Activated CD4-positive, alpha-beta T cell treated with anti-CD3 and anti-CD28 coated beads for 48 hours (primary cell): ENCODE measurements at regions not wholly inside any gene's neighbourhood (a gene's known extent, or its start where the extent isn't known, plus 50 kb on each side); places are given as distances from the start of the nearest gene placed in this dataset.
"Not testable (repeated sequence)": the region's sequence is repeated elsewhere in the genome, so short reads cannot be mapped to it uniquely, and the experiment has no call there.

Experiments used
- DNase-seq: peaks from one replicate; pipeline ENCODE4 v3.0.0-alpha.2; 2020

DNA sequence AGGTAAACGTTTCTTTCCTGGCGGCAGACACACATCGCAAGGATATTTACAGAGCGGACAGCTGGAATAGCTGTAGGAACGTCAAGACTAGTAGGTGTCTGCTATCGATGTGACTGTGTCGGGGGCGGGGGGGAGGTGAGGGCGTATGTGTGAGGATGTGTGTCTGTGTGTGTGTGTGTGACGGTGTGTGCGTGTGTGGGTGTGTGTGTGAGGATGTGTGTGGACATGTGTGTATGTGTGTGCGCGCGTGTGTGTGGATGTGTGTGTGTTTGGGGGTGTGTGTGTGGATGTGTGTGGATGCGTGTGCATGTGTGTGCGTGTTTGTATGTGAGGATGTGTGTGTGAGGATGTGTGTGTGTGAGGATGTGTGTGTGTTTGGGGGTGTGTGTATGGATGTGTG lies 55.4 kb downstream of the PNMA6F start:
- not testable (repeated sequence) for DNase-seq

DNA sequence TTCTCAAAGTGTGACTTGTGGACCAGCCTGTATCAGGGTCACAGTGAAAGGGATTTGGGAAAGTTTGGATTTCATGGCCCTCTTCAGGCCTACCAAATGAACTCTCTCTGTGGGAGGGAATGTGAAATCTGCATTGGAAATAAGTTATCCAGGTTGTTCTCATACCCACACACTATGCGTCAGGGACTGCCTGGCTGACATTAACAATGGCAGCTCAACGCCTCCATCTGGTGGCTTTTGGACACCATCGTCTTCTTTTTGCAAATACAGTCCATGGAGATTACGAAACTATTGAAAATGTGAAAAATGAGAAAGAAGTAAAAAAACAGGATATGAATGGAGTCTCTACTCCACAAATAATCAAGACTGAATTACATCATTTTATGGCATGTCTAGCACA lies 61.1 kb downstream of the PNMA6F start:
- DNase-seq = not testable (repeated sequence)

DNA sequence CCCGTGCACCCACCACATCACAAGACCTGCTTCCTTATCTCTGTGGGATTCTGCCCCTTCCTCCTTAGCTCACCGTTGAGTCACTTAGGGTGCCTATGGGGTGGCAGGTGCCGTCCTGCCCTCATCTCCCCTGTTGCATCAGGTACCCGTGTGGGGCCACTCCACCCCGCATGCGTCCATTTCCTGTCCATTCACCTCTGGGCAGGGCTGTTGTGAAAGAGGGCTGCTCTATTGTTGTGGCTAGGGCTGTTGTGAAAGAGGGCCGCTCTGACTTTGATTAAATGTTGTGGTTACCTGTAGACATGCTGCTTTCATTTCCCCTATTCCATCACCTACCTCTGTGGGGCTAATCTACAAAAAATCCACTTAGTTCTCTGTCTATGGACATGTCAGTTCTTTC lies 68.3 kb downstream of the PNMA6F start:
- not testable (repeated sequence) for DNase-seq

DNA sequence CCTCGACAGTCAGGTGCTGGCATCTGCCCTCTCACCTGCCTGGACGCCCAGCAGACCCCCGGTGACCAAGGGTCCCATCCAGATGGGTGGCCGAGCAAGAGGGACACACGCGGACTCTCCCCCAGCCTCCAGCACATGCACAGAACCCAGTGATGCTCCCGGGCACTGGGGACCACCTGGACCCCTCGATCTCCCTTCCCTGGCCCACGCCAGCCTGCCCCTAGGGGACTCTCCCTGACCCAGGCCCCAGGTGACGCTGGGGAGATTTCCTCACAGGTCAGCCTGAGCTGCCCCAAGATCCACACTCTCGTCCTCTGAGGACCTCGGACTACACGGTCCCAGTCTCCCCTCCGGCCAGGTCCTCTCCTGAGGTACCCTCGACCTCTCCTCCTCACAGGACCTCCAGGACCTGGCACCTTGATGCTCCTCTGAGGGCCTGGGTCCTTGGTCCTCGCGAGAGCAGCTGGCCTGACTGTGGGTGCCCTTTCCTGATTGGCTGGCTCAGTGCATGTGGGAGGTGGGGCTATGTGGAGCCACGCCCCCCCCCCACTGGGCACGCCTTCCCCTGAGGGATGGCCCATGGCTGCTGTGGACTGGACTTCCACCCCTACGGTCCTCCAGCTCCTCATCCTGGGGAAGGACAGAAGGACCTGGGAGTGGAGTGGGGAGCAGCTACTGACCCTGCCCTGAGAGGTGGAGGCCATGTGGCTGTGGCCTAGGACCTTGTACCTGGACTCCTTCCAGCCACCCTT lies 69.0 kb downstream of the PNMA6F start:
- peak; percentile 2 for DNase-seq

DNA sequence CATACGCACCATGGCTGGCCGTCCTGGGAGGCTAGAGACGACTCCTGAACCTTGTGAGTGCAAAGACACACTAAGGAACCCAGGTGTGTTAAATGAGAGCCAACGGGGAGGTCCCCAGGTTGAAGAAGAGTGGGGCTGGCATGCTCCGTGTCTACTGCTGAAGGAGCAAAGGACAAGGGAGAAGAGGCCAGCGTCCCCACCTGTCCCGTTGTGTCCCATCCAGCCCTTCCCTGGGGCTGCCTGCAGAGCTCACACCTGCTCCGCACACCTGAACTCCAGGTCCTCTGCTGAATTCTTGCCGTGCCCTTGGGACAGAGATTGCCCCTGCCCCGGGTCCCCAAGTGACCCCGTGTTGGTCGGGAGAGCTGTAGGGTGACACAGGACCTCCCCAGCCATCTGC lies 69.6 kb downstream of the PNMA6F start:
- not testable (repeated sequence) for DNase-seq

DNA sequence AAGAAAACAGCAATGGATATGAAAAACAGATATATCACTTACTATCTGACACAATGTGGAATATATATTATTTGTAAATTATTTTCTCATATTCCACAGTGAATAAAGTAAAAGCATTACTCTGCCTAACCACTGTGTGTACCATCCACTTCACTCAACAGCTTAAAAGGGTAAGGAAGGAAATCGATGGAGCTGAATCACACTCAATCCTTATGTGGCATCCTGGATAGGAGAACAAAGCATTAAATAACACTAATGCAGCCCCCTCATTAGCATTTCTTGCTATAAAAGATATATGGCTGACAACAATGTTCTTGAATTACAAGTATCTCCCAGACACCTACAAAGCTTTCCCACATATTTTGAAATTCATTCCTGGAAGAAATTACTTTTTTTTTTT lies 70.8 kb downstream of the PNMA6F start:
- DNase-seq = not testable (repeated sequence)

DNA sequence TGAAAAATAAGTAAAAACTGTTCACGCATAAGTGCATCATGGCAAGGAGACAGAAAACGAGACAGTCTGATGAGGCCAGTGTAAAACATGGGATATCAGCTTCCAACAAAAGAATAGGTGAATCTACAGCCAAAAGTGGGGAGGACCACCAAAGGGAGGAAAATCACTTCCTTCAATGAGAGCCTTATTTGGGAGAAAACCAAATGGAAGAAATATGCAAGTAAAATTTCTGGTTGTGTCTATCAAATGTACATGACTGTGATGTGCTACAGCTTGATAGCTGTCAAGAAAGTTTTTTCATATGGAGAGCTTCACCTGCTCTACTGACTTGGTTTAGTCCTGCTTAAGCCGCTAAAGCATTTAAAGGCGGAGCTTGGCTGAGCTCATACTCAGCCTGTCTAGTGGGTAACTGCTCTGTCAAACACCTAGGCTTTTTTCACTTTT lies 66.2 kb downstream of the MAGEA1 start:
- peak; percentile 2 for DNase-seq

DNA sequence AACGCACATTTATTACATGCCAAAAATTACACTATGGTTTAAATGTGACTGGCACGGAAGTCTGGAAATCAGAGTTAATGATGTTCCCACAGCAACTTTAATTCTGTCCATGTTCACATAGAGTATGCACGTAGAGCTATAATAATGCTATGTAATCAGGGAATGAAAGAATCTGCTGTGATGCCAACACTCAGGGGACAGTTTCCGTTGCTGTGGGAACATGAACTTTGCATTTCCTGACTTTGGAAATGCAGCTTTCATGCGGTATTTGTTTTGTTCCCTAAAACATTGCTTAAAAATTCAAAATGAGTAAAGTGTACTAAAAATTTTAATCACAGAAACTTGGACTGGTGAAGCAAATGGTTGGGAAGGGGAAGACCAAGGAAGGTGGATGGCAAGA lies 65.7 kb downstream of the MAGEA1 start:
- no peak for DNase-seq

DNA sequence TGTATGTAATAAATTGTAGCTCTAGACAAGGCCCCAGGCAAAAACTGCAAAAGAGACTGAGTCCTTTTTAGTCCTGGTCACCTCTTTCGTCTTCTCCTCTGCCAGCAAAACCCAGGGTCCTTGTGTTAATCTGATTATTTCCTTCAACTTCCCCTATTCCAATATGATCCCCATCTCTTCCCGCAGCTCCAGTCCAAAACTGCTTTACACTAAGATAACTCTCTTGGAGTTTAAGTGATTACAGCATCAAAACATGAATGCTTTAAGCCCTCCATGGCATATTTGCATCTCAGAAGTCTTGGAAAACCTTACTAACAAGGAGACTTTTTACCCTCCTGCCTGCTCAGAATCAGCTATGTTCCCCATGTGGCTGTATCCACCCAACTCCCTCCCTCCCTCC lies 59.3 kb downstream of the MAGEA1 start:
- DNase-seq = no peak
